Activated effector memory CD4-positive, alpha-beta T cell treated with anti-CD3 and anti-CD28 coated beads, Interleukin-2, amount 50 U/mL, for 16 hours (primary cell): ENCODE measurements at regions not wholly inside any gene's neighbourhood (a gene's known extent, or its start where the extent isn't known, plus 50 kb on each side); places are given as distances from the start of the nearest gene placed in this dataset.
"Not testable (repeated sequence)": the region's sequence is repeated elsewhere in the genome, so short reads cannot be mapped to it uniquely, and the experiment has no call there.

Source experiments
- DNase-seq: peaks from one replicate; pipeline ENCODE4 v3.0.0-alpha.2; 2020

DNA sequence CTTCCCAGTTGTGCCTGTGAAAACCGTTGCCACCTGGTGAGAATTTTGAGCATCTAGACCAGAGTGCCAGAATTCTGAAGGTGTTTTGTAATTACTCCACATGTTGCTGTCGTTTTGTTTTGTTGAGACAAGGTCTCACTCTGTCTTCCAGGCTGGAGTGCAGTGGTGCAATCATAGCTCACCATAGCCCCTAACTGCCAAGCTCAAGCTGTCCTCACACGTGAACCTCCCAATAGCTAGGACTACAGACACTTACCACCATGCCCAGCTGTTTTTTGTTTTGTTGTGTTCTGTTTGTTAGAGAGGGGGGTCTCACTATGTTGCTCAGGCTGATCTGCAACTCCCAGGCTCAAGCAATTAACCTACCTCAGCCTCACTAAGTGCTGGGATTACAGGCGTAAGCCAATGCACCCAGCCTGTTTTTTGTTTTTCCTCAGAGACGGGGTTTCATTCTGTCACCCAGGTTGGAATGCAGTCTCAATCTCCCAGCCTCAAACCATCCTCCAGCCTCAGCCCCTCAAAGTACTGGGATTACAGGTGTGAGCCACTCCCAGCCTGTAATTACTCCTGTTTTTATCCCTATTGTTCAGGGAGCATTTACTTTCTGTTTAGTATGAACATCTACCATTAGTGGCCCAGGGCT is 121.1 kb upstream of the DMRT1 start:
- DNase-seq, result no peak

GRCh38 chr9:722388-722980 is 119.0 kb upstream of the DMRT1 start:
- DNase-seq, result no peak

DNA sequence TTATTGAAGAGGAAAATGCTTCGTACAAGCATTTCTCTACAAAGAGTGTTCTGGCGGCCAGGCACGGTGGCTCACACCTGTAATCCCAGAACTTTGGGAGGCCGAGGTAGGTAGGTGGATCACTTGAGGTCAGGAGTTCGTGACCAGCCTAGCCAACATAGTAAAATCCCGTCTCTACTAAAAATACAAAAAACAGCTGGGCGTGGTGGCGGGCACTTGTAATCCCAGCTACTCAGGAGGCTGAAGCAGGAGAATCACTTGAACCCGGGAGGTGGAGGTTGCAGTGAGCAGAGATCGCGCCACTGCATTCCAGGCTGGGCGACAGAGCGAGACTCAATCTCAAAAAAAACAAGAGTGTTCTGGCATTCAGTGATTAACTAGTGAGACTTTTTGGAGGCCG is 117.0 kb upstream of the DMRT1 start:
- not testable (repeated sequence) for DNase-seq

- DNase-seq, result no peak
These were observed 115.5 kb upstream of the DMRT1 start for GRCh38 chr9:726005-726404.

DNA sequence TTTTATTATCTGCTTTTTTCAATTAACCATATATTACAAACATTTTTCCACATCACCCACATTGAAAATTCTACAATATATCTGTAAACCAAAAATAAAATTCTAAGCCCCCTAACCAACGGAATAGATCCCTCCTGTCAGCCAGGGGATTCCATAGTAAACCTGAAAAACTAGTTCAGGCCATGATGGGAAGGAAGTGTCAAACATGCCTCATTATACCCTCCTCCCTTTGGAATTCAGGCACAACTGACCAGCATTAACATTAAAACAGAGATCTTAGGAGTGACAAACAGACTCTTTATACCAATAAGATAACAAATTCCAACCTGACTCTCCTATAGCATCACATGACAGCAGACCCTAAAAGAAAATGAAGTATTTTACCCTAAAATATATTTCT is 113.7 kb upstream of the DMRT1 start:
- DNase-seq, result no peak

GRCh38 chr9:728535-728934 is 113.0 kb upstream of the DMRT1 start:
- no peak for DNase-seq

GRCh38 chr9:731474-731873 is 110.0 kb upstream of the DMRT1 start:
- DNase-seq, result no peak

DNA sequence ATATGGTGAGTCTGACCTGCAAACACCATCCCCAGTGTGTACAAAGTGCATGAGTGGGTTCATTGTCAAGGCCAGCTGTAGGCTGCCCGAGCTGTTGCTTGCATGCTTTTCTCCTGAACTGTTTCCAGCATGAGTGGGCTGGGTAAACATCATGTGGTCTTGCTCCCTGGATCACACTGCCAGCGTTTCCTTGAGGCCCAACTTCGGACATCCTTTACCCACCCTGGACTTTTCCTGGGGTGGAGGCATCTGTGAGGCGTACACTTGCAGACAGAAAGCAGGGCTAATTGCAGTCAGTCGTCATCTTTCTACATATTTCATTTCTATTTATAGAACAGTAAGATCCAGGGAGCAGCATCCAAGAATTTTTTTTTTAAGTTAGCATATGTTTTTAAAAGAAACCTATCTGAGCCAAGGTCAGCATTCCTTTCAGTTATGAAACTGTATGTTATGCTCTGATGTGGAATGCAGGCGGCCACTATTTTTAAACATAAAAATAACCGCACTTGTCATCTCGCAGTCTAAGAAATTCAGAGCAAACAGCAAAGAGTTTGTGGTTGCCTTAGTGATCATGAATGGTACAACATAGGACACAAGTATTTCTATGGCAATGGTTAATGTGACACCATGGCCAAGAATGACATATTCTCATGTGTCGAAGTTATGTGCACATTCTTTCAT is 106.5 kb upstream of the DMRT1 start:
- DNase-seq, result no peak

DNA sequence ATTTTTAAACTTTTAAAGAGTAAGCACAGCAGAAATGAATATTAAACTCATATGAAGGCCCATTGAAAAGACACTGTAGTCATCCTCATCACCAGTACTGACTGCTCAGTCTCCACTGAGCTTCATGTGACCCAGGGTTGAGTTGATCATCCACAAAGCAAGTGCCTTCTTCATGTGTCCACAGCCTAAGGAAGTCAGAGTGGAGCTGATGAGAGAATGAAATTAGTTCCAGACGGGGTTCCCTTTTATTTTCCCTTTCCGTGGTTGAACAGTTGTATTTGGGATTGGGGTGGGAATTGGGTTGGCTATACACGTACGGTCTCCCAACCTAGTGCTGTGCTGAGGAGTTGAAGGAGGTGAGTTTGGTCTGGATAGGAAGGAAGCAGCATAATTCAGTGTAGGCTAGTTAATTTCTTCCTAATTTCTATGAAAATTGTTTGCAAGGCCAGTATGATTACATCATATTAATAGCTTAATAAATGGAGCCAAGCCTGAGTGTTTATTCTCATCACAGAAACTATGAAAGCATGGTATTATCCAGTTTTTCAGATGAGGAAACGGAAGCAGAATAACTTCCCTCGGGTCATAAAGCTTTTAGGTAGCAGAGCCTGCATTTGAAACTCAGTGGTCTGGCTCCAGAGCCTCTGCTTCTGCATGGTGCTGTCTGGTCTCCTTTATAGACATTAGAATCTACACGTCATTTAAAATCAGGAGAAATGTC is 103.9 kb upstream of the DMRT1 start:
- DNase-seq, result no peak

DNA sequence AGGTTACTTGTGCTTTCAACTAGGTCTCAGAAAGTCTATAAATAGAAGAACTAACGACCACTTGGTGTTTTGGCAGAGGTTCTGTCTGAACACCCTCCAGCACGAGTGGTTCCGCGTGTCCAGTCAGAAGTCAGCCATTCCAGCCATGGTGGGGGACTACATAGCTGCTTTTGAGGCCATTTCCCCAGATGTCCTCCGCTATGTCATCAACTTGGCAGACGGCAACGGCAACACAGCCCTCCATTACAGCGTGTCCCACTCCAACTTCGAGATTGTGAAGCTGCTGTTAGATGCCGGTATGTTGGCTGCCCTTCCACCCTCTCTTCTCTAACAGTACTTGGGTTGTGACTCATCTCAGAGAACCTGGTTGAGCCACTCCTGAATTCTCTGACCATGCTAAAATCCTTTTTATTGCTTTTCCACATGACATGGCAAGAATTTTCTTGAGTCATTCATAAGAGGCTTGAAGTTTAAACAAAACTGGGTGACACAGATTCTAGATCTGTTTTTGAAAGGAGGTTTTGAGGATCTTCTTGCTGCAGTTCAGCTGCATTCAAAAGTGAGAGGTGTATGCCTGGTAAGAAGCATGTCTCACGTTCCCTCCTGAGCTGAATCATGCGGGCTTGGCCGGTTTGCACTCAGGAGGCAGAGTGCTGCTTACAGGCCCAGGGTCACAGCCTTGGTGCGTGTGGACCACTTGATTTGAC is 103.1 kb upstream of the DMRT1 start:
- DNase-seq, result no peak

- no peak for DNase-seq
These were observed 102.1 kb upstream of the DMRT1 start for GRCh38 chr9:739362-739761.

DNA sequence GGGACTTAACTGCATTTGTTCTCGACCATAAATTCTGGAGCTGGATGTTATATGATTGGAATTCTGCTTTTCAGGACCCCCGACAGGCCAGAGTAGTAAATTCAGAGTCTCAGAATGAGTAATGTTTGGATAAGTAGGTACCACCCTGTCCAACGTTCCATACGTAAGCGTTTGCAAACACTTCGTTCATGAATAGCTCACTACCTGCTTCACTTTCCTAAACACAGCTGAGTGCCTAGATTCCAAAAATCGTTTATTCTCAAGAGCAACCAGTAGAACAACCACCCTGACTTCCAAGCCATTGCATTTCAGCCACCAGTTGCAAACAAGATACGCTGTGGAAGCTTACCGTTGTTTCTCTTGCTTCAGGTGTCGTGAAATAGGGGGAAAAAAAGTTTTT is 101.3 kb upstream of the DMRT1 start:
- no peak for DNase-seq

DNA sequence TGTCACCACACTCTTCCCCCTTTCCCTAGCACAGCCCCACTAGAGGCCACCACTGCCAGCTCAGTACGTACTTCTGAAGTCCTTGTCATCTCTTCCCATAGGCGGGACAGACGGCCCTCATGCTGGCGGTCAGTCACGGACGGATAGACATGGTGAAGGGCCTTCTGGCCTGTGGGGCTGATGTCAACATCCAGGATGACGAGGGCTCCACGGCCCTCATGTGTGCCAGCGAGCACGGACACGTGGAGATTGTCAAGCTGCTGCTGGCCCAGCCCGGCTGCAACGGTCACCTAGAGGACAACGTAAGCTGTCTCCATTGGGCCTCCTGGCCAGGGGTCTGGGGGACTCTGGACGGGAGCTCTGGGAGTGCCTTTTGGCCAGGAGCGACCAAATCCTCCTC is 99.4 kb upstream of the DMRT1 start:
- DNase-seq, result no peak

GRCh38 chr9:742914-743589 is 98.4 kb upstream of the DMRT1 start:
- no peak for DNase-seq

DNA sequence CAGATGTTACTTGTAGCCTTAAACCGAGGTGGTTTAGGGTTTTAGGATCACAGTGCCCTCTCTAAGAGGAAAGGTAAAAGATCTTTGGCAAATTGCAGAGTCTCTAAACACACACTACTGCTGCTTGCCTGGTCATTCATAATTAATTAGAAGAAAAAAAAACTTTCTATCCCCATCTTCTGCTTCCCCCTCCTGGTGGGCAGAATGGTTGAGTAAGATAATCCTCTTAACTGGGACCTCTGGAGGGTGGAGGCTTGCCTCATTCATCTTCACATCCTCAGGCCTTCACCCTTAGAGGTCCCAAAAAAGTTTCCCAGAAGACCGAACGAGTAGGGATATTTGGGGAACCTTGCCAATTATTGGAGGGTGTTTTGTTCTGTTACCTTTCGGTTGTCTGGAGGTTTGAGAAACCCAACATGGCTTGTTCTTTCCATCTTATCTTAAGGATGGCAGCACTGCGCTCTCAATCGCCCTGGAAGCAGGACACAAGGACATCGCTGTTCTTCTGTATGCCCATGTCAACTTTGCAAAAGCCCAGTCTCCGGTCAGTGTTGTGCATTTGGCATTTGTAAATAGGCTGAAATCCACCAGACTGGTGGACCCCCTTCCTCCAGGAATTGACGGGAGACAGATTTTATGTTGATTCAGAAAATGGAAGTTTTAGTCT is 97.3 kb upstream of the DMRT1 start:
- DNase-seq, result no peak

DNA sequence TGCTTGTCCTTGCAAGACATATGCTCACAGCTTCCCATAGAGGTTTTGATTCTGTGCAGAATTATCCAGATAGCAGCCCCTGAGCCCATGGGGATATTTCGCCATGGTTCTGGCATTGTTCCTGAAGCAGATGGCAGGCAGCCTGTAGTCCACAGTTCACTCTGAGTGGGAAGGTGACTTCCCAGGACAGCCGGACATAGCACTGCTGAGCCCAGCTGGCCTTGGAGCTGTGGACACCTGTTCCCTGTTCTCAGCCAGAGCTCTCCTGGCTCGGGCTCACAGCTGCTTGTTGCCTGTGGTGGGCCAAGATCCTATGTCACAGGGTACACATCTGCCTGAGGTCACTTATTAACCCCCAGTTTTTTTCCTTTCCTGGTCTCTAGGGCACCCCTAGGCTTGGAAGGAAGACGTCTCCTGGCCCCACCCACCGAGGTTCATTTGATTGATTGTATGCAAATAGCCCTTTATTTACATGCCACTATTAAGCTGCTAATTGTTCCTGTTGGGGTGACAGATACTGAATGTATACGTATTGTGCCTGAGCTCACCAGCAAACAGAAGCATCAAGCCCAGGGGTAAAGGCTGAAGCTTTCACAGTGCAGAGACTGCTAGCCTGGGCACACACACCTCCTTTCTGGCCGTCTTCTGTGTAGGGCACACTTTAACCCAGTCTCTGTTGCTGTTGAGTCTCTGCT is 96.6 kb upstream of the DMRT1 start:
- DNase-seq, result no peak

GRCh38 chr9:745761-746380 is 95.6 kb upstream of the DMRT1 start:
- no peak for DNase-seq

- DNase-seq, result no peak
These were observed 94.6 kb upstream of the DMRT1 start for GRCh38 chr9:746661-747434.

GRCh38 chr9:747567-747966 is 93.9 kb upstream of the DMRT1 start:
- no peak for DNase-seq

DNA sequence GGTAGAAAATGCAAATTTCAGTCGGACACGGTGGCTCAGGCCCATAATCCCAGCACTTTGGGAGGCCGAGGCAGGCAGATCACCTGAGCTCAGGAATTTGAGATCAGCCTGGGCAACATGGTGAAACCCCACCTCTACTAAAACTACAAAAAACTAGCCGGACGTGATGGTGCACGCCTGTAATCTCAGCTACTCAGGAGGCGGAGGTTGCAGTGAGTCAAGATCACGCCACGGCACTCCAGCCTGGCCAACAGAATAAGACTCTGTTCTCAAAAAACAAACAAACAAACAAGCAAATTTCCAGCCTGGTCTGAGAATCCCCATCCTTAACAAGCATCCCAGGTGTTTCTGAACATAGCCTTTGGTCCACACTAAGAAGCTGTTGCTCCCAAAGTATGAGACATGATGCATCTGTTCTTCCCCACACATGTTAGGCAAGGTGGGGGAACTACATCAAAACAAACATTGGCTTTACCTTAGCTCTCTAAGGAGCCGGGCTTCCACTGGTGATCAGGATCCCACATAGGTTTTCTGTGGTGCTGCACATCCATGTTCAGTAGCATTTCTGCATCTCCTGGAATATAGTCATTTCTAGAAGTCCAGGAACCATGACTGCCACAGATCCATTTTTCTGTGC is 92.5 kb upstream of the DMRT1 start:
- no peak for DNase-seq
